Osteoblast (primary cell): ENCODE measurements at regions not wholly inside any gene's neighbourhood (a gene's known extent, or its start where the extent isn't known, plus 50 kb on each side); places are given as distances from the start of the nearest gene placed in this dataset.

Experiments used
- DNase-seq: peaks from one replicate; pipeline ENCODE4 v3.0.0; 2011; ENCODE audit warnings: low spot score, mixed read lengths; ENCODE audit not compliant: insufficient read length; ENCODE audit errors: missing footprints
- H2AFZ ChIP-seq: 2 replicates; pipeline ENCODE4 v1.6.0; 2011; ENCODE audit warnings: mild to moderate bottlenecking, low read length
- H3K27ac ChIP-seq: 2 replicates; pipeline ENCODE4 v1.5.1; 2011; ENCODE audit warnings: mild to moderate bottlenecking, low read depth, low read length, moderate library complexity
- H3K27me3 ChIP-seq: 2 replicates; pipeline ENCODE4 v1.6.0; 2012; ENCODE audit warnings: mild to moderate bottlenecking, control low read depth, inconsistent platforms, low read length, moderate library complexity; ENCODE audit not compliant: insufficient read depth
- H3K36me3 ChIP-seq: 2 replicates; pipeline ENCODE4 v1.5.1; 2011; ENCODE audit warnings: mild to moderate bottlenecking, low read length, control low read depth, moderate library complexity; ENCODE audit not compliant: insufficient read depth
- H3K4me1 ChIP-seq: 2 replicates; pipeline ENCODE4 v1.5.1; 2011; ENCODE audit warnings: mild to moderate bottlenecking, low read length, control low read depth, moderate library complexity; ENCODE audit not compliant: insufficient read depth
- H3K4me2 ChIP-seq: 2 replicates; pipeline ENCODE4 v1.6.0; 2011; ENCODE audit warnings: mild to moderate bottlenecking, low read length; ENCODE audit not compliant: insufficient read depth
- H3K4me3 ChIP-seq: fragments of 200-600 bp; sonication (generic); 3 replicates; pipeline ENCODE4 v1.5.1; 2012; ENCODE audit warnings: mild to moderate bottlenecking, low read length, inconsistent platforms; ENCODE audit not compliant: insufficient read depth
- H3K79me2 ChIP-seq: 2 replicates; pipeline ENCODE4 v1.6.0; 2012; ENCODE audit warnings: mild to moderate bottlenecking, low read length, control low read depth, inconsistent platforms; ENCODE audit not compliant: insufficient read depth
- H3K9me3 ChIP-seq: 2 replicates; pipeline ENCODE4 v1.5.1; 2011; ENCODE audit warnings: low read depth, low read length, control low read depth
- H4K20me1 ChIP-seq: 2 replicates; pipeline ENCODE4 v1.6.0; 2012; ENCODE audit warnings: mild to moderate bottlenecking, low read length, control low read depth; ENCODE audit not compliant: insufficient read depth
- TF ChIP-seq, protein P1 (sequence below): IDR thresholded peaks from 2 replicates; pipeline ENCODE4 v1.5.1; 2011; ENCODE audit warnings: mild to moderate bottlenecking, low read depth, low read length, moderate library complexity; ENCODE audit errors: extremely low read depth

DNA sequence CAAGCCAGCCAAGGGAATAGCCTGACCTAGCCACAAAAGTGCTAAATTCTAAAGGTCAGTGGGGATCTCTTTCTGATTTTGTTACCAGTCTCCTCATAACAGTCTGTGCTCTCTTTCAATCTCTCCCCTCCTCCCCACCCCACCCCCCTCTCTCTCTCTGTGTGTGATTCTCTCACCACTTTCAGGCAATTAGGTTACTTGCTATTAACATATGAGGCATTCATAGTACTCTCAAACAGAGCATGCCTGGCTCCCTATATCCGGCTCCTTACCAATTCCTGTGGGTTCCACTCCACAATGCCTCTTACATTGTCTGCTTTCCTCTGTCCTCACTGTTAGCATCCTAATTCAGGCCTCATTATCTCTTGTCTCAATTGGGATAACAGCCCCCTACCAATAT, 464.3 kb upstream of the DEPDC1 start:
- H3K27ac ChIP-seq = no peak overlapping the region
- TF ChIP-seq, protein P1, sequence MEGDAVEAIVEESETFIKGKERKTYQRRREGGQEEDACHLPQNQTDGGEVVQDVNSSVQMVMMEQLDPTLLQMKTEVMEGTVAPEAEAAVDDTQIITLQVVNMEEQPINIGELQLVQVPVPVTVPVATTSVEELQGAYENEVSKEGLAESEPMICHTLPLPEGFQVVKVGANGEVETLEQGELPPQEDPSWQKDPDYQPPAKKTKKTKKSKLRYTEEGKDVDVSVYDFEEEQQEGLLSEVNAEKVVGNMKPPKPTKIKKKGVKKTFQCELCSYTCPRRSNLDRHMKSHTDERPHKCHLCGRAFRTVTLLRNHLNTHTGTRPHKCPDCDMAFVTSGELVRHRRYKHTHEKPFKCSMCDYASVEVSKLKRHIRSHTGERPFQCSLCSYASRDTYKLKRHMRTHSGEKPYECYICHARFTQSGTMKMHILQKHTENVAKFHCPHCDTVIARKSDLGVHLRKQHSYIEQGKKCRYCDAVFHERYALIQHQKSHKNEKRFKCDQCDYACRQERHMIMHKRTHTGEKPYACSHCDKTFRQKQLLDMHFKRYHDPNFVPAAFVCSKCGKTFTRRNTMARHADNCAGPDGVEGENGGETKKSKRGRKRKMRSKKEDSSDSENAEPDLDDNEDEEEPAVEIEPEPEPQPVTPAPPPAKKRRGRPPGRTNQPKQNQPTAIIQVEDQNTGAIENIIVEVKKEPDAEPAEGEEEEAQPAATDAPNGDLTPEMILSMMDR = no peak
- no peak for DNase-seq

GRCh38 chr1:68963353-68963752, 466.5 kb upstream of the DEPDC1 start:
- Histone ChIP-seq H4K20me1 (no peaks in the 10 kb centered on the region), H3K27ac (no peak overlapping the region), H2AFZ (no peak overlapping the region), H3K4me1 (no peaks in the 10 kb centered on the region), H3K79me2 (no peaks in the 10 kb centered on the region), H3K9me3 (no peaks in the 10 kb centered on the region), H3K27me3 (no peaks in the 10 kb centered on the region), H3K4me3 (no peak overlapping the region), H3K4me2 (no peak overlapping the region), H3K36me3 (no peaks in the 10 kb centered on the region)
- TF ChIP-seq, protein P1 = no peak
- no peak for DNase-seq

More for the DNA sequence above, 464.3 kb upstream of the DEPDC1 start:
- no peaks in the 10 kb centered on the region for H3K27me3 ChIP-seq
- H3K36me3 ChIP-seq = no peaks in the 10 kb centered on the region
- H3K4me2 ChIP-seq = no peak overlapping the region
- H3K4me1 ChIP-seq = no peaks in the 10 kb centered on the region
- no peak overlapping the region for H3K4me3 ChIP-seq
- no peaks in the 10 kb centered on the region for H3K79me2 ChIP-seq
- no peak overlapping the region for H2AFZ ChIP-seq
- H3K9me3 ChIP-seq = no peaks in the 10 kb centered on the region
- no peaks in the 10 kb centered on the region for H4K20me1 ChIP-seq

DNA sequence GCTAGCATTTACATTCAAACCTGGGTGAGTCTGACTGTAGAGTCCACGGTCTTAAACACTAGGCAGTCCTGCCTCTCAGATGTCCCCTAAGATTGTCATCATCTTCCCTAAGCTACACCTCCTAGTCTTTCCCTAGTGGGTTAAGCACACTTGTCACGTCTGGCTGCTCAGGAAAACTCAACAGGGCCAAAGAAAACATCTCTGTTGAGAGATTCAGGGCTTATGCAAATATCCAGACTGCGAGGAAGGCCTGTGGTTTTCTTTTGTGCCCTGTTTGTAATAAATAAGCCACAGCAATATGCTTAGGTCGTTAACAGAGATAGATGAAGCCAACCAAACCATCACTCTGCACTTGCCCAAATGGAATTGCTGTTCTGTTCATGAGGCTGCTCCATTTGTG, 472.6 kb upstream of the DEPDC1 start:
- H3K27me3 ChIP-seq = no peaks in the 10 kb centered on the region
- no peak for DNase-seq
- no peaks in the 10 kb centered on the region for H3K4me1 ChIP-seq
- H4K20me1 ChIP-seq = no peaks in the 10 kb centered on the region
- H3K4me3 ChIP-seq = no peak overlapping the region
- H3K4me2 ChIP-seq = no peak overlapping the region
- H3K27ac ChIP-seq = no peak overlapping the region
- H2AFZ ChIP-seq = no peak overlapping the region
- H3K36me3 ChIP-seq = no peaks in the 10 kb centered on the region
- H3K9me3 ChIP-seq = no peaks in the 10 kb centered on the region
- TF ChIP-seq, protein P1 = no peak
- no peaks in the 10 kb centered on the region for H3K79me2 ChIP-seq

DNA sequence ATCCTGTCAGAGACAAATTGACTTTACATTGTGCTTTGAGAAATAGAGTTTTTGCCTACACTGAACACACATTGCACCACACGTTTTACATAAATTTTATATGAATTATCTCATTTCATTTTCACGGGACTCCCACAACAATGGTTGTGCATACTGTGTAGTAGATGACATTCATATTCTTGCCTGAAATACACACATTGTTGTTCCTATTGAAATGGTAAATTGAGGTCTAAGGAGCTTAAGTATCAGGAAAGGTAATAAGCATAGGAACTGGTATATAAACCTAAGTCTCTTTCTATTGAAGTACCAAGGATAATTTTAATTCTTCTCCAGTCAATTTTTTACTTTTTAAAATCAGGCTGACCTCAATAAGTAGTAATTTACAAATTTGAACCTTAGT, 473.7 kb upstream of the DEPDC1 start:
- H3K4me1 ChIP-seq = no peaks in the 10 kb centered on the region
- no peak overlapping the region for H3K4me2 ChIP-seq
- H3K27me3 ChIP-seq = no peaks in the 10 kb centered on the region
- H2AFZ ChIP-seq = no peak overlapping the region
- H3K4me3 ChIP-seq = no peak overlapping the region
- TF ChIP-seq, protein P1 = no peak
- no peaks in the 10 kb centered on the region for H4K20me1 ChIP-seq
- H3K79me2 ChIP-seq = no peaks in the 10 kb centered on the region
- no peak overlapping the region for H3K27ac ChIP-seq
- H3K9me3 ChIP-seq = no peaks in the 10 kb centered on the region
- DNase-seq = no peak
- no peaks in the 10 kb centered on the region for H3K36me3 ChIP-seq
